ENCODE measurements at regions not wholly inside any gene's neighbourhood (a gene's known extent, or its start where the extent isn't known, plus 50 kb on each side); places are given as distances from the start of the nearest gene placed in this dataset.

- DNase-seq (ENCODE audit: low spot score): no peak
These were observed 129.8 kb upstream of the ZMIZ1 start for GRCh38 chr10:78938695-78939672.

- DNase-seq (ENCODE audit: low spot score): no peak
These were observed 126.7 kb upstream of the ZMIZ1 start for GRCh38 chr10:78942091-78942501.

DNA sequence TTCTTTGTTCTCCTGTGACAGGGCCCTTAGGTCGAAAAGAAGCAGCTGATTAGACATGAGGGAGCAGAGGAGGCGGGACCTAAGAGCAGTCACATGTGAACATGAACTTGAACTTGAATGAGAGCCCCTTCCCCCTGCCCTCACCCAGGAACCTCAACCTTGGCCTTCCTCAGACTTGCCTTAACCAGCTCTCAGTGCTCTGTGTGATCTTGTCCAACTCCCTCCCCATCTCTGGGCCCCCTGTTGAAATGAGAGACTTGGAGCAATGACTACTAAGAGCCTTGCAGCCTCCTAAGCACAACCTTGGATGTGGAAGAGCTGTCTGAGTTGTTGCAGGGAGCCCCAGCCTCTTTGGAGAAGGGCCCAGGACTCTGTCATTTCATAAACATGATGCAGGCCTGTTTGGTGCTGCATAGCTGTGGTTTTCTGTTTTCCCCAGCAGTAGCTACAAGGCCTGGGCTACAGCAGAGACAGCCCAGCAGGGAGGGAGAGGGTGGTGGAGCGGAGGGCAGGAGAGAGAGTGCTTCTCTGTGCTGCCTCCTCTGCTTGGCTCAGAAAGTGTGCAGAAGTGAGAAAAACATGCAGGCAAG, 123.9 kb upstream of the ZMIZ1 start:
- no peak for DNase-seq (ENCODE audit: low spot score)

GRCh38 chr10:78945838-78946237, 122.9 kb upstream of the ZMIZ1 start:
- no peak for DNase-seq (ENCODE audit: low spot score)

GRCh38 chr10:78947226-78947625, 121.5 kb upstream of the ZMIZ1 start:
- no peak for DNase-seq (ENCODE audit: low spot score)

GRCh38 chr10:78947733-78948132, 121.0 kb upstream of the ZMIZ1 start:
- DNase-seq (ENCODE audit: low spot score): no peak

- no peak for DNase-seq (ENCODE audit: low spot score)
These were observed 120.1 kb upstream of the ZMIZ1 start for GRCh38 chr10:78948621-78949030.

DNA sequence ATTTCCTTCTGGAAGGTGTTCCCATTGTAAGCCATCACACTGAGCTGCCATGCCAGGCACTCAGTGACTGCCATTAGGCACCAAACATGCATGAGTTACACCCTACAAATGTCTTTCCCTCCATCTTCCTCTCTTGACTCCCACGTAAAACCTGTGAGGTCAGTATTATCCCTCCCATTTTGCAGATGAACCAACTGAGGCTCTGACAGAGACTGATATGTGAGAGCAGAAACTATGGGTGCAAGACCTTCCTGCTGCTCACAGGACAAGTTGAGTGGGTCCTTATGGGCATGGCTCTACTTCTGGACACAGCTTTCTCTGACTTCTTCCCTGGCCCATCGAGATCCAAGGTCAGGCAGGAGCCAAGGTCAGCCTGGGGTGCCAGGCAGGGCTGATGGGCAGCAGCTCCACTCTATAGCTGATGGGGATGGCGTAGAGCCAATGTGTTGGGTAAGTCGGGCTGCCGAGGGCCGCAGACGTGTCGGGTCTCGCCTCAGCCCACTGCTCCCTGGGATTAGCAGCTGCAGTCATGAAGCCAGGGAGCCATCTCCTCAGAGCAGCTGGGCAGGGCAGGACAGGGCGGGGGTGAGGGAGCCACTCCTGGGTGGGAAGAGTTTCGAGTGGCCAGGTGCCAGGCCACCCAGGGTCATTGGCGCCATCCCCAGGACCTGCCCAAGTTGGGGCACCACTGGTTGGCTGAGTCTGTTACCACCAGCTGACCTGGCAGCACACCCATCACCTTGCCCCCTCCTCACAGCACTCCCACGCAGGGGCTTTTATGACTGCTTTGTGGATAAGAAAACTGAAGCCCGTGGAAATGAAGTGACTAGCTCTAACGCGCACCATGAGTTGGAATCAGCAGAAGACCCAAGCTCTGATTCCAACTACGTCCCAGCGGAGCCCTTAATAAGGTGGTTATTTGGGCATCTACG, 117.8 kb upstream of the ZMIZ1 start:
- no peak for DNase-seq (ENCODE audit: low spot score)

DNA sequence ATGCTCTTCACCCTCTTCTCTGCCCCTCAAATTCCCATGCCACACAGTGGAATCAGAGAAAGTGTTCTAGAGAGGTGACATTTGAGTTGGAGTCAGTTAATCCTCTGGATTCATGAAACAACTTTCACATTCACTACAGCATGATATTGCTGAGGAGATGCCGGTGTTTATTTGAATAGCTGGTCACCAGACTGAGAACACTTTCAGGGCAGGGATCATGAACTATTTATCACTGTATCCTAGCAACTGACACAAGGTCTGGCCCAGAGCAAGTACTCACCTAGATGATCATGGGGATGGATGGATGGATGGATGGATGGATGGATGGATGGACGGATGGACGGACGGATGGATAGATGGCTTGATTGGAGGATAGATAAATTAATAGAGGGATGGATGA, 116.7 kb upstream of the ZMIZ1 start:
- DNase-seq (ENCODE audit: low spot score): no peak

DNA sequence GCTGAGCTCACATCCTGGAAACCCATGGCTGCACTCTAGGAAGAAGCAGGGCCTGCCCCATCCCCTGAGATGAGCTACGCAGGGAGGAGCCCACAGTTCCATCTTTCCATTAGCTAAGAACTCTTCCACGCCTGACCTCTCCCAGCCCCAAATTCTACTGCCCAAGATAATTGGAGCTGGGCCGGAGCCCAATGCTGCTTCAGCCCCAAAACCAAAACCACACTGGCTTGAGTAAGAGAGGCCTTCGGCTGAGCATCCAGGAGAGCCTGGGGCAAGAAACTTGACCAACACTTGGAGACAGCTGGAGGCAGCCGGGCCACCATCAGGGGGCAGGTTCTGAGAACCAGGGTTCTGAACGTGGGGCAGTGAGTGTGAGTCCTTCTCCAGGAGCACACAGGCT, 116.1 kb upstream of the ZMIZ1 start:
- DNase-seq (ENCODE audit: low spot score): no peak

DNA sequence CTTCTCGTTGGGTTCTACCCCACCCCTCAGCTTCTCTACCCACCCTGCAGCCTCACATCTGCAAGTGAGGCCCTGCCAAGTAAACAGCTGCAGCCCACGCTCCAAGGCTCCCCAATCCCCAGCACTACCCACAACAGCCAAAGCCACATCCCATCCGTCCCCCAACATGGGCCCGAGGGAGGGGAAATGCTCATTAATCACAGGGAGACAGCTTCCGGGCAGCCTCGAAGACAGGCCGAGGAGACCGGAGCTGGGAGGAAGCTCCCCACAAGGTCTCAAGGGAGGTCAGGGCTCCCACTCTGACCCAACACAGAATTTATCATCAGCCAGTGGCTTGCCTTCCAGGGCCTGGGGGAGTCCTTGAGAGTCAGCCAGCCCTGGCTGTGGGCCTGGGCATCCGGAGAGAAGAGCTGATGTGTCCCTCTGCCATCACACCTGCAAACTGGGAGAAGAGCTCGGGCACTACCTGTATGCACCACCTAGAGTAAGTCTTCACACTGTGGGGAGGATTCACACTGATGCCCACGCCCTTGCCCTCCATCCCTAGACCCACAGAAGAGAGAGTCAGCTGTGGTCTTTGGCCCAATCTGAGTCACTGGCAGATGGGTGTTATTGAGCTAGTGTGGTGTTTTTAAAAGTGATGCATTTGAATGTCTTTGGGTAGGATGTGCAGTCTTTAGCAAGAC, 115.5 kb upstream of the ZMIZ1 start:
- no peak for DNase-seq (ENCODE audit: low spot score)

DNA sequence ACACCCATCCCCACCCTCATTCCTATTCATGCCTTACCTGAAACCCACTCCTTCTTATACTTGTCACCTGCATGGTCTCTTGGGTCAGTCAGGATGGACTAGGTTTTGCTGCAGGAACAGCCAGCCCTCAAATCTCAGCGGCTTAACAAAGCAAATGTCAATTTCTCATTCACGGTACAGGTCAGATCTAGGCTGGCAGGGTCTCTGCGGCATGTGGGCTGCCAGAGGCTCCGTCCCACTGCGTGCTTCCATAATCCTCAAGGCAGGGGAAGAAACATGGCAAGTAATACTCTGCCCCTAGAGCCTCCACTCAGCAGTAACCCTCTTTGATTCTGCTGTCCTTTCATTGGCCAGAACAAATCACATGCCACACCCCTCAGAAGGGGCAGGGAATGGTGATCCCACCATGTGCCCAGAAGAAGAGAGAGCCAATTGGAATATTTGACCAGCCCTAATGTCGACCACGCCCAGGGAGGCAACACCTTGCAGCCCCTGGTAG, 114.9 kb upstream of the ZMIZ1 start:
- no peak for DNase-seq (ENCODE audit: low spot score)

DNA sequence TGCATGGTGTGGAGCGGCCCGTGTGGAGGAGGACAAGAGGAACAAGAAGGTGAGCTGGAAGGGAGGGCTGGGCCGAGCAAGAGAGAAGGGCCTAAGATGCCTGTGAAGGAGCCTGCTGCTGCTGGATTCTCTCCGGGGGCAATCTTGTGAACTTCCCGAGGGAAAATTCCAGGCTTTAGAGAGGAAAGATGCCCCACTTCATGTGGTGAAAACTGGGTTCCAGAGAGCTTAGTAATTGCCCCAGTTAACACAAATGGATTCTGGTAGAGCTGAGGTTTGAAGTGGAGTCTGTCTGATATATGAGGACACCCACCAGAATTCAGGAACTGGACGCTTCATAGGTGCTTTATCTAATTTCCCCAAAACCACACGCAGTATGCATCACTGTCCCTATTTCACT, 114.1 kb upstream of the ZMIZ1 start:
- DNase-seq (ENCODE audit: low spot score): no peak

- DNase-seq (ENCODE audit: low spot score): no peak
These were observed 113.6 kb upstream of the ZMIZ1 start for GRCh38 chr10:78955206-78955605.

DNA sequence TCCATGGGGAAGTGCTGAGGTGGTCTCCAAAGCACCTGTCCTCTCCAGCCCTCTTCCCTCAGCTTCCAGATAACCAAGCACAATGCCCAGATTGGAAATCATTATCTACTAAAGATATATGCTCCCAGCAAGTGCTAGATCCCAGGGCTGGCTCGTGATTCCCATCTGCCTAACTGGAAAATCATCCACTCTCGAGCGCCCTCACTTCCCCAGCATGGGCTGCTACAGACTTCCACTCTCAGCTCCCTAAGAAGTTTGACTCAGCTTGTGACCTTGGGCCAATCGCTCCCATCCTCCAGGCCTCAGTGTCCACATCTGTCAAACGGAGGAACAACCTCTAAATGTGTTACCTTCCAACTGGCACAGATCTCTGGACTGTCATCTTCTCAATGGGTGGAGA, 112.4 kb upstream of the ZMIZ1 start:
- no peak for DNase-seq (ENCODE audit: low spot score)

DNA sequence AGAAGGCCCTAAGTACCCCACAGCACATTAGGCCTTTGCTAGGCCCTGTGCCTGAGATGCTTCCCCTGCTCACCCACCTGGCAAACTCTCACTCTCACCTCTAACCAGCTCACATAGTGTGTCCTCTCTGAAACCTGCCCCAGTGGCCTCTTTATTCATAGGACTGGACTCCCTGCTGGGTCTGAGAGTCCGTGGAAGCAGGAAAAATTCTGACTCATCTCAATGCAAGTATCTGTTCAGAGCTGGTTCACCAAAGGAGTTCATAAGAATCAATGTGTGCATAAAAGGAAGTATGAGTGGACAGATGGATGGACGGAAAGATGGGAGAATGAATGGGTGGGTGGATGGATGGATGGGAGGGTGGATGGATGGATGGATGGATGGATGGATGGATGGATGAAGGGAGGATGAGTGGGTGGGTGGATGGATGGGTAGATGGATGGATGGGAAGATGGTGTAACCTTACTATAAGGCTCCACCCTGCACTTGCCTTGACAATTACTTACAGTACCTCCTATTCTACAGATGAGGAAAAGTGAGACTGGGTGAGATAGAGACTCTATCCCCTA, 111.2 kb upstream of the ZMIZ1 start:
- DNase-seq (ENCODE audit: low spot score): no peak

- DNase-seq (ENCODE audit: low spot score): no peak
These were observed 109.4 kb upstream of the ZMIZ1 start for GRCh38 chr10:78959217-78959923.

GRCh38 chr10:78959924-78960285, 108.9 kb upstream of the ZMIZ1 start:
- DNase-seq (ENCODE audit: low spot score): no peak

DNA sequence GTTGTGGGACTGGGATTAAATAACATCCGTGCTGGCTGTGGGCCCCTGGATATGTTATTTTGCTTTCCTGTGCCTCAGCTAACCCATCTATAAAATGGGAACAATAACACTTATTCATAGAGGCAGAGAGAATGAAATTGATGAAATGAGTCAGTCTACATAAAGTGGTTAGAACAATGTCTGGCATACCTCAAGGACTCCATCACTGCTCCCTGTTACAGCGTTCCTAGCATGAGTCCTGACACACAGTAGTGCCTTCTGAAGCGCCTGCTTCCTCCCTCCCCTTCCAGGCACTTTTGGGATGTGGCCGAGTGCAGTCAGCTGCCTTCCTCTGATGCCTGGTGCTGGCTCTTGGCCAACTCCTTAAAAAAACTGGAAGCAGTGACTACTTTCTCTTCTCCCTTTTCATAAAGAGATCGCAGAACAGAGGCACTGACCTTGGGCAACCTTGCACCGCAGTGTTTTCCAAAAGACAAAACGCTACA, 108.4 kb upstream of the ZMIZ1 start:
- peak; percentile 53 for DNase-seq (ENCODE audit: low spot score)

- no peak for DNase-seq (ENCODE audit: low spot score)
These were observed 107.0 kb upstream of the ZMIZ1 start for GRCh38 chr10:78961760-78962159.

All from putamen (tissue), 1 donor.